ENCODE measurements at regions not wholly inside any gene's neighbourhood (a gene's known extent, or its start where the extent isn't known, plus 50 kb on each side); places are given as distances from the start of the nearest gene placed in this dataset.
"Not testable (repeated sequence)": the region's sequence is repeated elsewhere in the genome, so short reads cannot be mapped to it uniquely, and the experiment has no call there.

GRCh38 chr1:30549872-30550271 lies 173.5 kb downstream of the MATN1 start:
- H3K4me1 ChIP-seq (ENCODE audit: control insufficient read depth, low read depth, low read length); H3K9me3 ChIP-seq (ENCODE audit: control insufficient read depth, low read depth, low read length); H3K36me3 ChIP-seq (ENCODE audit: control insufficient read depth, low read depth, low read length); H3K4me3 ChIP-seq (ENCODE audit: low read length); H3K27me3 ChIP-seq (ENCODE audit: control insufficient read depth, insufficient read depth, low read length); H3K9ac ChIP-seq (ENCODE audit: low read length); H3K27ac ChIP-seq (ENCODE audit: low read length): not testable (repeated sequence)

GRCh38 chr1:30548294-30548693 lies 175.1 kb downstream of the MATN1 start:
- Histone ChIP-seq H3K27ac (ENCODE audit: low read length) (no peak overlapping the region), H3K9ac (ENCODE audit: low read length) (no peak overlapping the region), H3K4me1 (ENCODE audit: control insufficient read depth, low read depth, low read length) (no peaks in the 10 kb centered on the region), H3K9me3 (ENCODE audit: control insufficient read depth, low read depth, low read length) (no peaks in the 10 kb centered on the region), H3K36me3 (ENCODE audit: control insufficient read depth, low read depth, low read length) (no peaks in the 10 kb centered on the region), H3K4me3 (ENCODE audit: low read length) (no peak overlapping the region), H3K27me3 (ENCODE audit: control insufficient read depth, insufficient read depth, low read length) (no peaks in the 10 kb centered on the region)

GRCh38 chr1:30547326-30547725 lies 176.1 kb downstream of the MATN1 start:
- not testable (repeated sequence) for H3K9me3 ChIP-seq (ENCODE audit: control insufficient read depth, low read depth, low read length); H3K27me3 ChIP-seq (ENCODE audit: control insufficient read depth, insufficient read depth, low read length); H3K27ac ChIP-seq (ENCODE audit: low read length); H3K36me3 ChIP-seq (ENCODE audit: control insufficient read depth, low read depth, low read length); H3K4me1 ChIP-seq (ENCODE audit: control insufficient read depth, low read depth, low read length); H3K4me3 ChIP-seq (ENCODE audit: low read length); H3K9ac ChIP-seq (ENCODE audit: low read length)

- no peaks in the 10 kb centered on the region for H3K9me3 ChIP-seq (ENCODE audit: control insufficient read depth, low read depth, low read length)
- no peaks in the 10 kb centered on the region for H3K27me3 ChIP-seq (ENCODE audit: control insufficient read depth, insufficient read depth, low read length)
- no peaks in the 10 kb centered on the region for H3K36me3 ChIP-seq (ENCODE audit: control insufficient read depth, low read depth, low read length)
- H3K4me3 ChIP-seq (ENCODE audit: low read length) = no peak overlapping the region
- H3K9ac ChIP-seq (ENCODE audit: low read length) = no peak overlapping the region
- no peak overlapping the region for H3K27ac ChIP-seq (ENCODE audit: low read length)
- no peaks in the 10 kb centered on the region for H3K4me1 ChIP-seq (ENCODE audit: control insufficient read depth, low read depth, low read length)
Measured at GRCh38 chr1:30545365-30545764, 178.0 kb downstream of the MATN1 start.

GRCh38 chr1:30541721-30542485 lies 181.5 kb downstream of the MATN1 start:
- H3K4me3 ChIP-seq (ENCODE audit: low read length) = no peak overlapping the region
- no peaks in the 10 kb centered on the region for H3K4me1 ChIP-seq (ENCODE audit: control insufficient read depth, low read depth, low read length)
- no peak overlapping the region for H3K9ac ChIP-seq (ENCODE audit: low read length)
- no peaks in the 10 kb centered on the region for H3K36me3 ChIP-seq (ENCODE audit: control insufficient read depth, low read depth, low read length)
- H3K9me3 ChIP-seq (ENCODE audit: control insufficient read depth, low read depth, low read length) = no peaks in the 10 kb centered on the region
- H3K27me3 ChIP-seq (ENCODE audit: control insufficient read depth, insufficient read depth, low read length) = no peaks in the 10 kb centered on the region
- no peak overlapping the region for H3K27ac ChIP-seq (ENCODE audit: low read length)

GRCh38 chr1:30540611-30541192 lies 182.7 kb downstream of the MATN1 start:
- H3K36me3 ChIP-seq (ENCODE audit: control insufficient read depth, low read depth, low read length) = no peaks in the 10 kb centered on the region
- no peak overlapping the region for H3K27ac ChIP-seq (ENCODE audit: low read length)
- H3K4me3 ChIP-seq (ENCODE audit: low read length) = no peak overlapping the region
- no peaks in the 10 kb centered on the region for H3K9me3 ChIP-seq (ENCODE audit: control insufficient read depth, low read depth, low read length)
- H3K9ac ChIP-seq (ENCODE audit: low read length) = no peak overlapping the region
- no peaks in the 10 kb centered on the region for H3K27me3 ChIP-seq (ENCODE audit: control insufficient read depth, insufficient read depth, low read length)
- H3K4me1 ChIP-seq (ENCODE audit: control insufficient read depth, low read depth, low read length) = no peaks in the 10 kb centered on the region

- Histone ChIP-seq H3K9me3 (ENCODE audit: control insufficient read depth, low read depth, low read length) (no peaks in the 10 kb centered on the region), H3K4me3 (ENCODE audit: low read length) (no peak overlapping the region), H3K36me3 (ENCODE audit: control insufficient read depth, low read depth, low read length) (no peaks in the 10 kb centered on the region), H3K9ac (ENCODE audit: low read length) (no peak overlapping the region), H3K4me1 (ENCODE audit: control insufficient read depth, low read depth, low read length) (no peaks in the 10 kb centered on the region), H3K27me3 (ENCODE audit: control insufficient read depth, insufficient read depth, low read length) (no peaks in the 10 kb centered on the region), H3K27ac (ENCODE audit: low read length) (no peak overlapping the region)
Measured at GRCh38 chr1:30539884-30540283, 183.5 kb downstream of the MATN1 start.

GRCh38 chr1:30538993-30539867 lies 184.2 kb downstream of the MATN1 start:
- H3K27me3 ChIP-seq (ENCODE audit: control insufficient read depth, insufficient read depth, low read length) = no peaks in the 10 kb centered on the region
- no peak overlapping the region for H3K9ac ChIP-seq (ENCODE audit: low read length)
- H3K4me3 ChIP-seq (ENCODE audit: low read length) = no peak overlapping the region
- H3K27ac ChIP-seq (ENCODE audit: low read length) = no peak overlapping the region
- H3K9me3 ChIP-seq (ENCODE audit: control insufficient read depth, low read depth, low read length) = no peaks in the 10 kb centered on the region
- no peaks in the 10 kb centered on the region for H3K36me3 ChIP-seq (ENCODE audit: control insufficient read depth, low read depth, low read length)
- H3K4me1 ChIP-seq (ENCODE audit: control insufficient read depth, low read depth, low read length) = no peaks in the 10 kb centered on the region

- no peak overlapping the region for H3K9ac ChIP-seq (ENCODE audit: low read length)
- H3K36me3 ChIP-seq (ENCODE audit: control insufficient read depth, low read depth, low read length) = no peaks in the 10 kb centered on the region
- H3K27ac ChIP-seq (ENCODE audit: low read length) = no peak overlapping the region
- no peaks in the 10 kb centered on the region for H3K27me3 ChIP-seq (ENCODE audit: control insufficient read depth, insufficient read depth, low read length)
- no peak overlapping the region for H3K4me3 ChIP-seq (ENCODE audit: low read length)
- H3K9me3 ChIP-seq (ENCODE audit: control insufficient read depth, low read depth, low read length) = no peaks in the 10 kb centered on the region
- H3K4me1 ChIP-seq (ENCODE audit: control insufficient read depth, low read depth, low read length) = no peaks in the 10 kb centered on the region
Measured at GRCh38 chr1:30538226-30538992, 185.0 kb downstream of the MATN1 start.

- H3K27ac ChIP-seq (ENCODE audit: low read length) = no peak overlapping the region
- no peak overlapping the region for H3K9ac ChIP-seq (ENCODE audit: low read length)
- H3K4me1 ChIP-seq (ENCODE audit: control insufficient read depth, low read depth, low read length) = no peaks in the 10 kb centered on the region
- no peaks in the 10 kb centered on the region for H3K9me3 ChIP-seq (ENCODE audit: control insufficient read depth, low read depth, low read length)
- no peaks in the 10 kb centered on the region for H3K36me3 ChIP-seq (ENCODE audit: control insufficient read depth, low read depth, low read length)
- H3K4me3 ChIP-seq (ENCODE audit: low read length) = no peak overlapping the region
- no peaks in the 10 kb centered on the region for H3K27me3 ChIP-seq (ENCODE audit: control insufficient read depth, insufficient read depth, low read length)
Measured at GRCh38 chr1:30537279-30537678, 186.1 kb downstream of the MATN1 start.

GRCh38 chr1:30536530-30536929 lies 186.9 kb downstream of the MATN1 start:
- Histone ChIP-seq H3K9ac (ENCODE audit: low read length) (no peak overlapping the region), H3K4me1 (ENCODE audit: control insufficient read depth, low read depth, low read length) (no peaks in the 10 kb centered on the region), H3K27ac (ENCODE audit: low read length) (no peak overlapping the region), H3K9me3 (ENCODE audit: control insufficient read depth, low read depth, low read length) (no peaks in the 10 kb centered on the region), H3K4me3 (ENCODE audit: low read length) (no peak overlapping the region), H3K36me3 (ENCODE audit: control insufficient read depth, low read depth, low read length) (no peaks in the 10 kb centered on the region), H3K27me3 (ENCODE audit: control insufficient read depth, insufficient read depth, low read length) (no peaks in the 10 kb centered on the region)

All from iPS-18a (cell line).